ENCODE measurements at regions not wholly inside any gene's neighbourhood (a gene's known extent, or its start where the extent isn't known, plus 50 kb on each side); places are given as distances from the start of the nearest gene placed in this dataset.
A peak's percentile ranks its signal among the peaks of the same experiment; 100 is the strongest.

DNA sequence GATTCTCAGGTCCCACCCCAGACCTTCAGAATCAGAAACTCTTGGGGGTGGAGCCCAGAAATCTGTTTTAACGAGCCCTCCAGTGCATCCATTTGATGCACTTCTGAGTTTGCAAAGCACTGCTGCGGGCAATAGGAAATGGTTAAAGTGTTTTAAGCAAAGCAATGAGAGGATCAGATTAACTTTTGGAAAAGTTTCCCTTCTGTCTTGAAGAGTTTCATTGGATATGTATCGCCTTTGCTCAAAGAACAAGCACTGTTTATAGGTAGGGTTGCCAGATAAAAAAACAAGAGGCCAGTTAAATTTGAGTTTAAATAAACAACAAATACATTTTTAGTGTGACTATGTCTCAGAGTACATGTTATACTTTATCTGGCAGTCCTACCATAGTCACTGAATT lies 226.0 kb downstream of the BMP7 start:
- Mint-ChIP-seq H3K9me3 (ENCODE audit: unreplicated experiment) (peaks cover 4% of the 10 kb centered on the region), H3K4me3 (ENCODE audit: unreplicated experiment) (no peak overlapping the region), H3K27me3 (ENCODE audit: unreplicated experiment) (peaks cover 5% of the 10 kb centered on the region), H3K4me1 (ENCODE audit: low read depth, unreplicated experiment) (peaks cover 13% of the 10 kb centered on the region), H3K27ac (ENCODE audit: unreplicated experiment) (no peak overlapping the region), H3K36me3 (ENCODE audit: unreplicated experiment) (peaks cover 4% of the 10 kb centered on the region)
- TF ChIP-seq, protein P1, sequence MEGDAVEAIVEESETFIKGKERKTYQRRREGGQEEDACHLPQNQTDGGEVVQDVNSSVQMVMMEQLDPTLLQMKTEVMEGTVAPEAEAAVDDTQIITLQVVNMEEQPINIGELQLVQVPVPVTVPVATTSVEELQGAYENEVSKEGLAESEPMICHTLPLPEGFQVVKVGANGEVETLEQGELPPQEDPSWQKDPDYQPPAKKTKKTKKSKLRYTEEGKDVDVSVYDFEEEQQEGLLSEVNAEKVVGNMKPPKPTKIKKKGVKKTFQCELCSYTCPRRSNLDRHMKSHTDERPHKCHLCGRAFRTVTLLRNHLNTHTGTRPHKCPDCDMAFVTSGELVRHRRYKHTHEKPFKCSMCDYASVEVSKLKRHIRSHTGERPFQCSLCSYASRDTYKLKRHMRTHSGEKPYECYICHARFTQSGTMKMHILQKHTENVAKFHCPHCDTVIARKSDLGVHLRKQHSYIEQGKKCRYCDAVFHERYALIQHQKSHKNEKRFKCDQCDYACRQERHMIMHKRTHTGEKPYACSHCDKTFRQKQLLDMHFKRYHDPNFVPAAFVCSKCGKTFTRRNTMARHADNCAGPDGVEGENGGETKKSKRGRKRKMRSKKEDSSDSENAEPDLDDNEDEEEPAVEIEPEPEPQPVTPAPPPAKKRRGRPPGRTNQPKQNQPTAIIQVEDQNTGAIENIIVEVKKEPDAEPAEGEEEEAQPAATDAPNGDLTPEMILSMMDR (IDR thresholded peaks at IDR 0.05; ENCODE audit: partially characterized antibody, unreplicated experiment) = no peak
- DNase-seq = no peak

DNA sequence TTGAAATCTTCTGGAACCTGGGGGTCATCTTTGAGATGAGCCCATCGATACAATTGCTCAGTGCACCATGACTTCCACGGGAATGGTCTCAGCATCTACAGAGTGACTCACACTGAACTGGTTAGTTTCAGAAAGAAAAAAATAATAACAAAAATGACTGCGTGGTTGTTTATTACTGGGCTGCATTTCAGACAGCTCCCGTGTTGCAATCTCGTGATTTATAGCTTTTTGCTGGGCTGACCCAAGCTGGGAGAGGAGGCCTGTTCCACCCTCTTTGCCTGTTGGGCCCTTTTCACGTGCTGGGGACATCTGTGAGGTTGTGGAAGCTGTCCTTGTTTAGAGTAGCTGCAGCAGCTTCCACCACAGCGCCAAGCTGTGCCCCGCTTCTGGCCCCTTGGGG lies 225.5 kb downstream of the BMP7 start:
- Mint-ChIP-seq H3K4me1 (ENCODE audit: low read depth, unreplicated experiment) (peaks cover 12% of the 10 kb centered on the region), H3K9me3 (ENCODE audit: unreplicated experiment) (peaks cover 4% of the 10 kb centered on the region), H3K4me3 (ENCODE audit: unreplicated experiment) (no peak overlapping the region), H3K27me3 (ENCODE audit: unreplicated experiment) (peaks cover 5% of the 10 kb centered on the region), H3K27ac (ENCODE audit: unreplicated experiment) (no peak overlapping the region), H3K36me3 (ENCODE audit: unreplicated experiment) (peaks cover 4% of the 10 kb centered on the region)
- no peak for DNase-seq
- TF ChIP-seq, protein P1 (IDR thresholded peaks at IDR 0.05; ENCODE audit: partially characterized antibody, unreplicated experiment) = no peak

DNA sequence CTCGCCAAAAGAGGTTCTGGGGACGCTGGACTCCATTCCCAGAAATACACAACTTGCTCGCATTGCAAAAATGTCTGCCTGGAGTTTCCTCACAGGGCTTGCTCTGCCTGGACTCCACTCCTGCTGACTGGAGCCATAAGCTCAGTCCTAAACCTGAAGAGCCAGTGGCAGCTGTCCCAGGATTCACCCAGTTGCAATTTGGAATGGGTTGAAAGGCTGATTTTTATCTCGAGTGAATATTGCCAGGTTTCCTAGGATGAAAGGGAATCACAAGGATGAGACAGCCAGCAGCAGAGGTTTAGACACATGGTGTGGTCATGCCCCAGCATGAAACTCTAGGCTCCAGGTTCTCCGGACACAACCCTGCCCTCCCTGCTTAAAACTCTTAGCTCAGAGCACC lies 223.3 kb downstream of the BMP7 start:
- H3K9me3 Mint-ChIP-seq (ENCODE audit: unreplicated experiment) = no peaks in the 10 kb centered on the region

DNA sequence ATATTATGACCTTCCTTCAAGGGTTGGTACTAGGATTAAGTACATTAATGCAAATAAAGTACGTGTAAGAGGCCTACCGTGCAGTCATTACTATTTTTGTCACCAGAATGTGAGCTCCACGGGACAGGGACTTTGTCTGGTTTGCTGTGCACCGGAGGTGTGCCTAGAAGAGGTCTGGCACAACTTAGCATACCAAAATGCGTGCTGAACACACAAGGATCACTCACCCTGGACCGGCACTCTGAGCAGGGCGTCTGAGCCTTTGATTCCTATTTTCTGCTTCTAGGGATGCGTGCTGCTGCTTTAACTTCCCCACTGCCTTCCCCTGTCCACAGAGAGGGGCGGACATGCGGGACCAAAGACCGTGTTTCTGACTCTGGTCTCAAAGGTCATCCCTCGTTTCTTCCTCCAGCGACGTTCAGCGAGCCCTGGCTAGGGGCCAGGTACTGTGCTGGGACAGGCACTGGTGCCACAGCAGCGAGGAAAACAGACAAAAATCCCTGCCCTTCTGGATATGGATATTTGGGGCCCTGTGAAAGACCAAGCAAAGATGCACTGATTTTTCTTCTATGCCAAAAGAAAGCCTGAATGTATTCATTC lies 222.7 kb downstream of the BMP7 start:
- Mint-ChIP-seq H3K27me3 (ENCODE audit: unreplicated experiment) (peaks cover 4% of the 10 kb centered on the region), H3K4me1 (ENCODE audit: low read depth, unreplicated experiment) (peaks cover 13% of the 10 kb centered on the region), H3K9me3 (ENCODE audit: unreplicated experiment) (no peaks in the 10 kb centered on the region), H3K4me3 (ENCODE audit: unreplicated experiment) (no peak overlapping the region), H3K36me3 (ENCODE audit: unreplicated experiment) (no peaks in the 10 kb centered on the region), H3K27ac (ENCODE audit: unreplicated experiment) (no peak overlapping the region)
- TF ChIP-seq, protein P1 (IDR thresholded peaks at IDR 0.05; ENCODE audit: partially characterized antibody, unreplicated experiment) = no peak
- no peak for DNase-seq

More for the DNA sequence above, 223.3 kb downstream of the BMP7 start:
- H3K36me3 Mint-ChIP-seq (ENCODE audit: unreplicated experiment) = no peaks in the 10 kb centered on the region
- no peak overlapping the region for H3K4me3 Mint-ChIP-seq (ENCODE audit: unreplicated experiment)
- TF ChIP-seq, protein P1 (IDR thresholded peaks at IDR 0.05; ENCODE audit: partially characterized antibody, unreplicated experiment) = no peak
- peaks cover 13% of the 10 kb centered on the region for H3K4me1 Mint-ChIP-seq (ENCODE audit: low read depth, unreplicated experiment)
- H3K27me3 Mint-ChIP-seq (ENCODE audit: unreplicated experiment) = peaks cover 4% of the 10 kb centered on the region
- H3K27ac Mint-ChIP-seq (ENCODE audit: unreplicated experiment) = no peak overlapping the region
- DNase-seq = no peak

DNA sequence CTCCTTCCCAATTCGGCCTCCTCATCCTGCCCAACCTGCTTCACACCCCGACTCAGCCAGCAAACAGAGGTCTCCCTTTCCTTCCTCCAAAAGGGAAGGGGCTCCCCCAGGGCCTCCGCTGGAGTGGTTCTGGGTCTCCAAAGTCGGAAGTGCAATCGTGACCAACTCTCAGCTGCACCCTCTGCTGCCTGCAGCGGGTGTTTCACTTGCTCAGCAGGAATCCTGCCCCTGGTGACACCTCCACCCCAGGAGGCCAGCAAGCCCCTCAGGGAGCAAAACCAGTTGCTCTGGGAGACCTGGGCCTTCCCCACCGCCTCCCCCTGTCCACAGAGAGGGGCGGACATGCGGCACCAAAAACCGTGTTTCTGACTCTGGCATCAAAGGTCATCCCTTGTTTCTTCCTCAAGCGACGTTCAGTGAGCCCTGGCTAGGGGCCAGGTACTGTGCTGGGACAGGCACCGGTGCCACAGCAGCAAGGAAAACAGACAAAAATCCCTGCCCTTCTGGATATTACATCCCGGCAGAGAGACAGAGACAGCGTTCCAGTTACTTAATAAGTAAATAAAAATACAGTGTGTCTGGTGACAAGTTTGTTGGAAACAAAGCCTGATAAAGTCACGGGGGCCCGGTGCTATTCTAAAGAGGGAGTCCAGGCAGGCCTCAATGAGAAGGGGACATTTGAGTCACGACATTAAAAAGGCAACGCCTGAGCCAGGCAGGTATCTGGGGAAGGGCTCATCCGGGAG lies 219.0 kb downstream of the BMP7 start:
- Mint-ChIP-seq H3K4me1 (ENCODE audit: low read depth, unreplicated experiment) (peaks cover 13% of the 10 kb centered on the region), H3K27ac (ENCODE audit: unreplicated experiment) (no peak overlapping the region), H3K9me3 (ENCODE audit: unreplicated experiment) (no peaks in the 10 kb centered on the region), H3K27me3 (ENCODE audit: unreplicated experiment) (peaks cover 4% of the 10 kb centered on the region), H3K36me3 (ENCODE audit: unreplicated experiment) (no peaks in the 10 kb centered on the region), H3K4me3 (ENCODE audit: unreplicated experiment) (no peak overlapping the region)
- TF ChIP-seq, protein P1 (IDR thresholded peaks at IDR 0.05; ENCODE audit: partially characterized antibody, unreplicated experiment) = no peak
- peak; percentile 46 for DNase-seq

All from glutamatergic neuron (in vitro differentiated cells).